ENCODE measurements at regions not wholly inside any gene's neighbourhood (a gene's known extent, or its start where the extent isn't known, plus 50 kb on each side); places are given as distances from the start of the nearest gene placed in this dataset.
"Not testable (repeated sequence)": the region's sequence is repeated elsewhere in the genome, so short reads cannot be mapped to it uniquely, and the experiment has no call there.

GRCh38 chr2:62624855-62625254 is 80.7 kb upstream of the EHBP1 start:
- Mint-ChIP-seq H3K4me3 (no peak overlapping the region), H3K27me3 (ENCODE audit: low read depth) (peaks cover 6% of the 10 kb centered on the region), H3K27ac (no peak overlapping the region), H3K36me3 (ENCODE audit: low read depth) (no peaks in the 10 kb centered on the region), H3K4me1 (ENCODE audit: low read depth) (peaks cover 4% of the 10 kb centered on the region), H3K9me3 (peaks cover 4% of the 10 kb centered on the region)
- intact Hi-C loops (cut with micrococcal nuclease): no loop called here
- DNase-seq: no peak
- CTCF ChIA-PET: no interaction called here

- H3K9me3 Mint-ChIP-seq: peaks cover 15% of the 10 kb centered on the region
- H3K36me3 Mint-ChIP-seq (ENCODE audit: low read depth); H3K27ac Mint-ChIP-seq: not testable (repeated sequence)
Observed at GRCh38 chr2:62616486-62616885, 89.0 kb upstream of the EHBP1 start.

GRCh38 chr2:62611854-62612253 is 93.7 kb upstream of the EHBP1 start:
- DNase-seq: no peak
- H3K4me3 Mint-ChIP-seq: no peak overlapping the region
- intact Hi-C loops (cut with micrococcal nuclease): no loop called here
- no peaks in the 10 kb centered on the region for H3K36me3 Mint-ChIP-seq (ENCODE audit: low read depth)
- peaks cover under 1% of the 10 kb centered on the region for H3K9me3 Mint-ChIP-seq
- no peak overlapping the region for H3K27ac Mint-ChIP-seq
- H3K4me1 Mint-ChIP-seq (ENCODE audit: low read depth): no peaks in the 10 kb centered on the region
- H3K27me3 Mint-ChIP-seq (ENCODE audit: low read depth): no peaks in the 10 kb centered on the region
- CTCF ChIA-PET: no interaction called here

More at GRCh38 chr2:62616486-62616885, 89.0 kb upstream of the EHBP1 start:
- DNase-seq; H3K4me1 Mint-ChIP-seq (ENCODE audit: low read depth); intact Hi-C loops (cut with micrococcal nuclease); H3K27me3 Mint-ChIP-seq (ENCODE audit: low read depth); CTCF ChIA-PET; H3K4me3 Mint-ChIP-seq: not testable (repeated sequence)

- CTCF ChIA-PET: interaction anchor here (0.6 kb wide), 1 partner anchor 60 kb away, joined by 3 read pairs; no protein-coding TSS in a partner anchor
- H3K4me3 Mint-ChIP-seq; intact Hi-C loops (cut with micrococcal nuclease); DNase-seq; H3K4me1 Mint-ChIP-seq (ENCODE audit: low read depth); H3K9me3 Mint-ChIP-seq; H3K27ac Mint-ChIP-seq; H3K36me3 Mint-ChIP-seq (ENCODE audit: low read depth): not testable (repeated sequence)
- peaks cover 13% of the 10 kb centered on the region for H3K27me3 Mint-ChIP-seq (ENCODE audit: low read depth)
Observed at GRCh38 chr2:62605471-62605870, 99.5 kb upstream of the TMEM17 start.

GRCh38 chr2:62604336-62604735 is 98.3 kb upstream of the TMEM17 start:
- intact Hi-C loops (cut with micrococcal nuclease): no loop called here
- no peaks in the 10 kb centered on the region for H3K4me1 Mint-ChIP-seq (ENCODE audit: low read depth)
- H3K9me3 Mint-ChIP-seq: peaks cover 6% of the 10 kb centered on the region
- H3K27ac Mint-ChIP-seq: no peak overlapping the region
- CTCF ChIA-PET: no interaction called here
- peaks cover 18% of the 10 kb centered on the region for H3K27me3 Mint-ChIP-seq (ENCODE audit: low read depth)
- no peak for DNase-seq
- H3K4me3 Mint-ChIP-seq: no peak overlapping the region
- H3K36me3 Mint-ChIP-seq (ENCODE audit: low read depth): no peaks in the 10 kb centered on the region

GRCh38 chr2:62603154-62603712 is 97.2 kb upstream of the TMEM17 start:
- peaks cover 6% of the 10 kb centered on the region for H3K9me3 Mint-ChIP-seq
- CTCF ChIA-PET: interaction anchor here (0.6 kb wide), 1 partner anchor 602 kb away, joined by 3 read pairs; no protein-coding TSS in a partner anchor
- no peak overlapping the region for H3K27ac Mint-ChIP-seq
- intact Hi-C loops (cut with micrococcal nuclease): no loop called here
- DNase-seq: no peak
- peaks cover 18% of the 10 kb centered on the region for H3K27me3 Mint-ChIP-seq (ENCODE audit: low read depth)
- no peaks in the 10 kb centered on the region for H3K36me3 Mint-ChIP-seq (ENCODE audit: low read depth)
- H3K4me1 Mint-ChIP-seq (ENCODE audit: low read depth): no peaks in the 10 kb centered on the region
- no peak overlapping the region for H3K4me3 Mint-ChIP-seq

- H3K9me3 Mint-ChIP-seq; H3K27ac Mint-ChIP-seq; intact Hi-C loops (cut with micrococcal nuclease); DNase-seq; H3K4me1 Mint-ChIP-seq (ENCODE audit: low read depth); H3K36me3 Mint-ChIP-seq (ENCODE audit: low read depth); H3K4me3 Mint-ChIP-seq: not testable (repeated sequence)
- CTCF ChIA-PET: interaction anchor here (0.6 kb wide), 1 partner anchor 36 kb away, joined by 3 read pairs; no protein-coding TSS in a partner anchor
- peaks cover 17% of the 10 kb centered on the region for H3K27me3 Mint-ChIP-seq (ENCODE audit: low read depth)
Observed at GRCh38 chr2:62599674-62600410, 93.8 kb upstream of the TMEM17 start.

- no peak overlapping the region for H3K27ac Mint-ChIP-seq
- CTCF ChIA-PET: no interaction called here
Observed at GRCh38 chr2:62597323-62597722, 91.3 kb upstream of the TMEM17 start.

GRCh38 chr2:62596061-62596921 is 90.3 kb upstream of the TMEM17 start:
- H3K4me3 Mint-ChIP-seq: no peak overlapping the region
- no peak for DNase-seq
- H3K36me3 Mint-ChIP-seq (ENCODE audit: low read depth): no peaks in the 10 kb centered on the region
- CTCF ChIA-PET: no interaction called here
- intact Hi-C loops (cut with micrococcal nuclease): no loop called here
- H3K27ac Mint-ChIP-seq: no peak overlapping the region
- H3K27me3 Mint-ChIP-seq (ENCODE audit: low read depth): peaks cover 5% of the 10 kb centered on the region
- H3K9me3 Mint-ChIP-seq: no peaks in the 10 kb centered on the region
- H3K4me1 Mint-ChIP-seq (ENCODE audit: low read depth): no peaks in the 10 kb centered on the region

More at GRCh38 chr2:62597323-62597722, 91.3 kb upstream of the TMEM17 start:
- Mint-ChIP-seq H3K27me3 (ENCODE audit: low read depth) (peaks cover 5% of the 10 kb centered on the region), H3K4me3 (no peak overlapping the region), H3K4me1 (ENCODE audit: low read depth) (no peaks in the 10 kb centered on the region), H3K36me3 (ENCODE audit: low read depth) (no peaks in the 10 kb centered on the region), H3K9me3 (no peaks in the 10 kb centered on the region)
- intact Hi-C loops (cut with micrococcal nuclease): no loop called here
- DNase-seq: no peak

GRCh38 chr2:62595474-62595873 is 89.5 kb upstream of the TMEM17 start:
- CTCF ChIA-PET: interaction anchor here (1.0 kb wide), 1 partner anchor 180 kb away, joined by 3 read pairs; no protein-coding TSS in a partner anchor
- intact Hi-C loops (cut with micrococcal nuclease): no loop called here
- Mint-ChIP-seq H3K27me3 (ENCODE audit: low read depth) (peaks cover 5% of the 10 kb centered on the region), H3K4me1 (ENCODE audit: low read depth) (no peaks in the 10 kb centered on the region), H3K9me3 (no peaks in the 10 kb centered on the region), H3K4me3 (no peak overlapping the region), H3K36me3 (ENCODE audit: low read depth) (no peaks in the 10 kb centered on the region), H3K27ac (no peak overlapping the region)
- DNase-seq: no peak

- no peak overlapping the region for H3K27ac Mint-ChIP-seq
- CTCF ChIA-PET: interaction anchor here (0.6 kb wide), 1 partner anchor 48 kb away, joined by 3 read pairs; no protein-coding TSS in a partner anchor
- no peaks in the 10 kb centered on the region for H3K4me1 Mint-ChIP-seq (ENCODE audit: low read depth)
- no peak for DNase-seq
- no peak overlapping the region for H3K4me3 Mint-ChIP-seq
- H3K27me3 Mint-ChIP-seq (ENCODE audit: low read depth): no peaks in the 10 kb centered on the region
- H3K36me3 Mint-ChIP-seq (ENCODE audit: low read depth): no peaks in the 10 kb centered on the region
- intact Hi-C loops (cut with micrococcal nuclease): no loop called here
- no peaks in the 10 kb centered on the region for H3K9me3 Mint-ChIP-seq
Observed at GRCh38 chr2:62593825-62594224, 87.8 kb upstream of the TMEM17 start.

GRCh38 chr2:62591491-62591890 is 85.5 kb upstream of the TMEM17 start:
- Mint-ChIP-seq H3K9me3 (no peaks in the 10 kb centered on the region), H3K4me3 (no peak overlapping the region), H3K36me3 (ENCODE audit: low read depth) (no peaks in the 10 kb centered on the region), H3K27me3 (ENCODE audit: low read depth) (peaks cover 5% of the 10 kb centered on the region), H3K27ac (no peak overlapping the region), H3K4me1 (ENCODE audit: low read depth) (no peaks in the 10 kb centered on the region)
- CTCF ChIA-PET: no interaction called here
- no peak for DNase-seq
- intact Hi-C loops (cut with micrococcal nuclease): no loop called here
